ENCODE measurements at regions not wholly inside any gene's neighbourhood (a gene's known extent, or its start where the extent isn't known, plus 50 kb on each side); places are given as distances from the start of the nearest gene placed in this dataset.

DNA sequence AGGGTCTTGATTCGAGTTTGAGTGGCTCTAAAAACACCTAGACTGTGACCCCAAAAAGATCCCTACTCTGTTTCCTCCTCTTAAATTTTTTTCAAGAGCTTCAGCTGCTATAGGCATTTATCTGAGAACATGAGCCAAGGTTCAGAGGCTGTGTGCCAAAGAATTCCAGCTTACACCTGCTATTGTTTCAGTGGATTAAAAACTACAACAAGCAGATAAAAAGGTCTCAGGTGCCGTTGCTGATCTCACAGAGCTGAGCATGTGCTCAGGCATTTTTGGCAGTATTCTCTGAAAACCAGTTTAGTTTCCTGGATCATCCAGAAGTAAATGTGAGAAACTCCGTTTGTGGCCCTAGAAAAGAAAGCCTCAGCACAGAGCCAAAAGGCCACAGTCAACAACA lies 349.2 kb downstream of the DEPDC1B start:
- Mint-ChIP-seq H3K36me3 (ENCODE audit: unreplicated experiment) (no peaks in the 10 kb centered on the region), H3K4me1 (ENCODE audit: low read depth, unreplicated experiment) (no peaks in the 10 kb centered on the region), H3K27me3 (ENCODE audit: unreplicated experiment) (no peaks in the 10 kb centered on the region), H3K4me3 (ENCODE audit: unreplicated experiment) (no peak overlapping the region), H3K27ac (ENCODE audit: unreplicated experiment) (no peak overlapping the region), H3K9me3 (ENCODE audit: unreplicated experiment) (no peaks in the 10 kb centered on the region)
- TF ChIP-seq, protein P1, sequence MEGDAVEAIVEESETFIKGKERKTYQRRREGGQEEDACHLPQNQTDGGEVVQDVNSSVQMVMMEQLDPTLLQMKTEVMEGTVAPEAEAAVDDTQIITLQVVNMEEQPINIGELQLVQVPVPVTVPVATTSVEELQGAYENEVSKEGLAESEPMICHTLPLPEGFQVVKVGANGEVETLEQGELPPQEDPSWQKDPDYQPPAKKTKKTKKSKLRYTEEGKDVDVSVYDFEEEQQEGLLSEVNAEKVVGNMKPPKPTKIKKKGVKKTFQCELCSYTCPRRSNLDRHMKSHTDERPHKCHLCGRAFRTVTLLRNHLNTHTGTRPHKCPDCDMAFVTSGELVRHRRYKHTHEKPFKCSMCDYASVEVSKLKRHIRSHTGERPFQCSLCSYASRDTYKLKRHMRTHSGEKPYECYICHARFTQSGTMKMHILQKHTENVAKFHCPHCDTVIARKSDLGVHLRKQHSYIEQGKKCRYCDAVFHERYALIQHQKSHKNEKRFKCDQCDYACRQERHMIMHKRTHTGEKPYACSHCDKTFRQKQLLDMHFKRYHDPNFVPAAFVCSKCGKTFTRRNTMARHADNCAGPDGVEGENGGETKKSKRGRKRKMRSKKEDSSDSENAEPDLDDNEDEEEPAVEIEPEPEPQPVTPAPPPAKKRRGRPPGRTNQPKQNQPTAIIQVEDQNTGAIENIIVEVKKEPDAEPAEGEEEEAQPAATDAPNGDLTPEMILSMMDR (IDR thresholded peaks at IDR 0.05; ENCODE audit: partially characterized antibody, unreplicated experiment), result no peak
- no peak for DNase-seq

DNA sequence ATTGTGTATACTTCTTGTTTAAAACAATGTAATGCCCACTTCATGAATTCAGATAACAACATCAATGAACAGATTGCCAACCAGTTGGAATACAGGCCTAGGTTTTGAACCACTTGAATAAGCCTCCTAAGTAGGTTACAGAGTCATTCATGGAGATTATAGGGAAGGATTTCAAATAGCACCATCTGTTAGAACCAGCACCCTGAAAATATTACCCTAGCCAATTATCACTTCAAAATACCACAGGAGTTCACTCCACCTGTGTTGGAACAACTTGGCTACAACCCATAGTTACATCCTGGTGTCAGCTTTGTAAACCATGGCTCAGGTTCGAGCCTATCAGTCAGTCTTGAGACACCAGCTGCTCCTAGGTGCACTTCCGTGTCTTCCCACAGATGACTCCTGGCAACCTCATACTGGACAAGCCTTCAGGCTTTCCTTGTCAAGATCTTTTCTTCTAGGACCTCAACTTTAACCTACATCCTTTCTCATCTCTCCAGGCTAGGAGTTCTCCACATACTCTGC lies 350.0 kb downstream of the DEPDC1B start:
- TF ChIP-seq, protein P1 (IDR thresholded peaks at IDR 0.05; ENCODE audit: partially characterized antibody, unreplicated experiment), result no peak
- Mint-ChIP-seq H3K9me3 (ENCODE audit: unreplicated experiment) (no peaks in the 10 kb centered on the region), H3K27ac (ENCODE audit: unreplicated experiment) (no peak overlapping the region), H3K4me3 (ENCODE audit: unreplicated experiment) (no peak overlapping the region), H3K4me1 (ENCODE audit: low read depth, unreplicated experiment) (no peaks in the 10 kb centered on the region), H3K36me3 (ENCODE audit: unreplicated experiment) (no peaks in the 10 kb centered on the region), H3K27me3 (ENCODE audit: unreplicated experiment) (no peaks in the 10 kb centered on the region)
- no peak for DNase-seq

DNA sequence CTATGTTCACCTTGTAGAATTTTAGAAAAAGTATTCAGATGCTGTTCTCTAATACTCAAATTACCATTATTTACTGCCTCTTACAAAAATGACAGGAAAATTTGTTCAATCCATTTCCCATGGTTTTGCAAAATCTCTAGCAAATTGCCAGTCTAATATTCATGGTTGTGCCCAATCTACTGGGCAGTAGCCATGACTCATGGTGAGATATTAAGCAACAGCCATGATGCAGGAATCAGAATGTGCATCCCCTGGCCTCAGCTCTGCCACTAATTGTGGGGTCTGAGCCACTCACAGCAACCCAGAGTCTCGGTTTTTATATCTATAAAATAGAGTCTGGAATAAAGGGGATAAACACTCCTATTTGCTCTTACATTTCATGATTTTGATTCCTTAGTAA lies 353.6 kb downstream of the DEPDC1B start:
- H3K36me3 Mint-ChIP-seq (ENCODE audit: unreplicated experiment), result no peaks in the 10 kb centered on the region
- no peaks in the 10 kb centered on the region for H3K27me3 Mint-ChIP-seq (ENCODE audit: unreplicated experiment)
- no peaks in the 10 kb centered on the region for H3K4me1 Mint-ChIP-seq (ENCODE audit: low read depth, unreplicated experiment)
- no peak overlapping the region for H3K4me3 Mint-ChIP-seq (ENCODE audit: unreplicated experiment)
- no peaks in the 10 kb centered on the region for H3K9me3 Mint-ChIP-seq (ENCODE audit: unreplicated experiment)
- TF ChIP-seq, protein P1 (IDR thresholded peaks at IDR 0.05; ENCODE audit: partially characterized antibody, unreplicated experiment), result no peak
- H3K27ac Mint-ChIP-seq (ENCODE audit: unreplicated experiment), result no peak overlapping the region
- DNase-seq, result no peak

DNA sequence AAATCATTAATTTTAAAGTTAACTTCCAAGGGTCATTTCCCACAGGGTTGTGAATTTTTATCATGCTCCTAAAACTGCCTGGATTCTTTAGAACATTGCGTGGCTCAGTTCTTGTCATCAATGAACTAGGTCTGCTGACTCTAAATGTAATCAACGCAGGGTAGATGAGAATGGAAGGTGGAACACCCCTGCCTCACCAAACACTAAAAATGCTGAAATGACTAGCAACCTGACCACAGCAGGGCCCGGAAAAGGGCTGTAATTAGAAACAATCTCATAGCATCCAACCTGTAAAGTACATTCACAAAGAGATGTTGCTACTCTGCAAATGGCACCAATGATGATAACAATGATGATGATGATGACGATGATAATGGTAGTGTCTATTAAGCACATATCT lies 356.9 kb downstream of the DEPDC1B start:
- H3K27me3 Mint-ChIP-seq (ENCODE audit: unreplicated experiment), result no peaks in the 10 kb centered on the region
- no peak for DNase-seq
- TF ChIP-seq, protein P1 (IDR thresholded peaks at IDR 0.05; ENCODE audit: partially characterized antibody, unreplicated experiment), result no peak
- no peaks in the 10 kb centered on the region for H3K36me3 Mint-ChIP-seq (ENCODE audit: unreplicated experiment)
- H3K27ac Mint-ChIP-seq (ENCODE audit: unreplicated experiment), result no peak overlapping the region
- H3K4me1 Mint-ChIP-seq (ENCODE audit: low read depth, unreplicated experiment), result no peaks in the 10 kb centered on the region
- H3K4me3 Mint-ChIP-seq (ENCODE audit: unreplicated experiment), result no peak overlapping the region
- no peaks in the 10 kb centered on the region for H3K9me3 Mint-ChIP-seq (ENCODE audit: unreplicated experiment)

DNA sequence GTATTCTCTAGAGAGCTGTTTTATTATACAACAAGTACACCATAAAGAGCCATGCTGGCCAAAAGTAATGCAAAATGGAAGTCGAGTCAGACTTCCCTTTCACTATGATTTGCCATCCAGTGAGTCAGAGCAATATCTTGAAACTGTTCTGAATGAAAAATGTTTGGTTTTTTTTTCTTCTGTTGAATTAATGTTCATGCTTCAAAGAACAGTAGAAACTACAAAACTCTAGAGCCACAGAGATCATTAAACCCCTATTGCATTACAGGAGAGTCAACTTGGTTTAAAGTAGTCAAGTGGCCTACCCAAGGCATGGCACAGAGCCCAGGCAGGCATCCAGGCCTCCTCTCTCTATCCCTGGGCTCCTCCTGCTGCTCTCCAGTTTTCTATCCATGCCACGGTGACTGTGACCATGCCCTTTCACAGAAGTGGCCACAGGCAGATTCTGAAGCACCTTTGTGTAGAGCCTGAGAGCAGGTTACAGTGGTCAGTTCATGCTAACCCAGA lies 358.9 kb downstream of the DEPDC1B start:
- TF ChIP-seq, protein P1 (IDR thresholded peaks at IDR 0.05; ENCODE audit: partially characterized antibody, unreplicated experiment), result no peak
- H3K4me3 Mint-ChIP-seq (ENCODE audit: unreplicated experiment), result no peak overlapping the region
- no peaks in the 10 kb centered on the region for H3K9me3 Mint-ChIP-seq (ENCODE audit: unreplicated experiment)
- no peak for DNase-seq
- no peaks in the 10 kb centered on the region for H3K36me3 Mint-ChIP-seq (ENCODE audit: unreplicated experiment)
- H3K27ac Mint-ChIP-seq (ENCODE audit: unreplicated experiment), result no peak overlapping the region
- no peaks in the 10 kb centered on the region for H3K4me1 Mint-ChIP-seq (ENCODE audit: low read depth, unreplicated experiment)
- no peaks in the 10 kb centered on the region for H3K27me3 Mint-ChIP-seq (ENCODE audit: unreplicated experiment)

Measured in glutamatergic neuron (in vitro differentiated cells).